HG02943 (cell line): ENCODE measurements at regions not wholly inside any gene's neighbourhood (a gene's known extent, or its start where the extent isn't known, plus 50 kb on each side); places are given as distances from the start of the nearest gene placed in this dataset.
"Not testable (repeated sequence)": the region's sequence is repeated elsewhere in the genome, so short reads cannot be mapped to it uniquely, and the experiment has no call there.

ENCODE experiments used
- ATAC-seq: cut with Tn5 transposase; IDR thresholded peaks from one replicate; pipeline ENCODE4 v1.9.1; 2021; ENCODE audit warnings: mild to moderate bottlenecking, low read depth, moderate library complexity; ENCODE audit not compliant: unreplicated experiment

DNA sequence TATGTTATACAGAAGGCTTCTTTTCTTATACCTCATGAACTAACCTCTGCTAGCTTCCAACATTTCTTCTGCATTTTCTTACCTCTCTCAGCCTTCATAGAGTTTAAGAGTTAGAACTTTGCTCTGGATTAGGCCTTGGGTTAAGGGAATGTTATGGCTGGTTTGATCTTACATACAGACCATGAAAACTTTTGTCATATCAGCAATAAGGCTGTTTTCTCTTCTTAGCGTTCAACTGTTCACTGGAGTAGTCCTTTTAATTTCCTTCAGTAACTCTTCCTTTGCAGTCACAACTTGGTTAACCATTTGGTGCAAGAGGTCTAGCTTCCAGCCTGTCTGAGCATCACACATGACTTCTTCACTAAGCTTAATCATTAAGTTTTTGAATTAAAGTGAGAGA is 329.0 kb upstream of the CCNG1 start:
- ATAC-seq = no peak

DNA sequence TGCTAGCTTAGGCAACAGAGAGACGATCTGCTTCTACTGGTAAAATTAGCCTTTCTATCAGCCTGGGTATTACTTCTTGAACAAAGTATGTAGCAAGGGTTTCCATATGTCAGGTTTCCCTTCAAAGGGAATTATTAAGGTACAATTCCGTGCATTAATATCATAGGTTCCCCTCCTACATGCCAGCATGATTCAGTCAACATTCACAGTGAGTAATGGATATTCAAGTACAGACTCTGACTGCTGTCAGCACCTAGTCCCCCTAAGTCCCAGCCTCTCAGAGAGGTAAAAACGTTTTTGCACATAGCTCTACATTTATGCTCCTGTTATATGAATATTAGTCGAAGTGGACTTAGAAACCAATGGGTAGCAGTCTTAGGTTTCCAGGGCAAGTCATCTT is 322.4 kb upstream of the CCNG1 start:
- ATAC-seq = no peak

DNA sequence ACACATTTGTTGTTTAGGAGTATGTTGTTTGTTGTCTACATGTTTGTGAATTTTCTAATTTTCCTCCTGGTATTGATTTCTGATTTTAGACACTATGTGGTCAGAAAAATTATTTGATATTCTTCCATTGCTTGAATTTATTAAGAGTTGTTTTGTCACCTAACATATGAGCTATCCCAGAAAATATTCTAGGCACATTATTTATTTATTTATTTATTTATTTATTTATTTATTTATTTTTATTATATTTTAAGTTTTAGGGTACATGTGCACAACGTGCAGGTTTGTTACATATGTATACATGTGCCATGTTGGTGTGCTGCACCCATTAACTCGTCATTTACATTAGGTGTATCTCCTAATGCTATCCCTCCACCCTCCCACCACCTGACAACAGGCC is 320.8 kb upstream of the CCNG1 start:
- ATAC-seq = not testable (repeated sequence)

DNA sequence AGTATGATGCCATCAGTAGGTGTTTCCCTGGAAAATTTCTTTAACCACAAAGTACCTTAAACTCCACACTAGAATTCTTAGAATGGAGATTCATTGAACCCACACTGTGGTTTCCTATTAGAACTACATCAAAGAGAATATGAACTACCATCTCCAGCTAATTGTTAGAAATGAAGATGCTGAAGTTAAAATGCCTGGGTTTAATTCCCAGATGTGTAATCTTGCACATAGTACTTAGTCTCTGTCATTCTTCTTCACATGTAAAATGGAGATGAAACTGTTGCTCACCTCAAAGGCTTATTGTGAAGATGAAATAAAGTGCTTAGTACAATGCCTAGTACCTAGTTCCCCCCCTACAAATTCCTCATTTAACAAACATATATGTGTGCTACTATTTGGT is 303.3 kb upstream of the CCNG1 start:
- ATAC-seq = no peak

DNA sequence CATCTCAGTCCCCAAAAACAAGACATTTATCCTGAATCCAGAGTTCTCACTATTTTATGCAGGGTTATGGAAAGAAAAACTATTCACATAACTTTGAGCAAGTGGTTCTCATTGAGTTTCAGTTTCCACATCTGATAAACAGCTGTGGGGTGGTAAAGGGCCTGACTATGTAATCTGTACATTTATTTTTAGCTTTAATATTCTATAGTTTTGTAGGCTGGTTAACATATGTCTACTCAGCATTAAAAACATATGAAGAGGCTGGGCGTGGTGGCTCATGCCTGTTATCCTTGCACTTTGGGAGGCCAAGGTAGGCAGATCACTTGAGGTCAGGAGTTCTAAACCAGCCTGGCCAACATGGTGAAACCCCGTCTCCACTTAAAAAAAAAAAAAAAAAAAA is 301.5 kb upstream of the CCNG1 start:
- ATAC-seq = no peak

DNA sequence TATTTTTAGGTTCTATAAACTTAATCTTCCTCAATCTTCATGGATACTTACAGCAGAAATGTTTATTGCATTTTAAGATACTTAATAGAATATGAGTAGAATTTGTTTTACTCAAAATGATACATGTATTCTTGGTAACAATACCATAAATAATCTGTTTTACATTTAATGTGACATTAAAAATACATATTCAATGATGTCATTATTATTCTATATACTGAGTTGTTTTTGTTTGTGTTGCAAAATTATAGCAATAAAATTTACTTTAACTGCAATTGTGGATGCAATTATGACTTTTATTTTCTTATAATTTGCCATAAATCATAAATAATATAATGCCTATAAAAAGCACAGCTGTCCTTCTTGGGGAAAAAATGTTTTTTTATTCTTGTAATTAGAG is 275.9 kb upstream of the CCNG1 start:
- ATAC-seq = no peak

DNA sequence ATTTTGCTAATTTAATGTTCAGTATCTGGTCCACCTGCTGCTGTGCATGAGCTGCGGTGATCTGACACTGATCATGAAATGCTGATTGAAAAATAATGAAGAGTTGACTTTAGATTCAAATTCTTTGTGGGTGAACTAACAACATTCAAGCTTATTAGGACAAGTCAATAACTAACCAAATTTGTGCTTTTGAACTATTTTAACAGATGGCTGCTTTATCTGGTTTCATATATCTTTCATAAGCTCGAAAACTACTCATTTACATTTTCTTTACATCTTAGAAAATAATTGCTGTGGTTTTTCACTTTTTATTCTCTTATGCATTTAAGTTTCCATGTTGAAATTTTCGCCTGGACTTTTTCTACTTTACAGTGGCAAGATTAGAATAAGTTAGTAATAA is 274.8 kb upstream of the CCNG1 start:
- ATAC-seq = no peak

DNA sequence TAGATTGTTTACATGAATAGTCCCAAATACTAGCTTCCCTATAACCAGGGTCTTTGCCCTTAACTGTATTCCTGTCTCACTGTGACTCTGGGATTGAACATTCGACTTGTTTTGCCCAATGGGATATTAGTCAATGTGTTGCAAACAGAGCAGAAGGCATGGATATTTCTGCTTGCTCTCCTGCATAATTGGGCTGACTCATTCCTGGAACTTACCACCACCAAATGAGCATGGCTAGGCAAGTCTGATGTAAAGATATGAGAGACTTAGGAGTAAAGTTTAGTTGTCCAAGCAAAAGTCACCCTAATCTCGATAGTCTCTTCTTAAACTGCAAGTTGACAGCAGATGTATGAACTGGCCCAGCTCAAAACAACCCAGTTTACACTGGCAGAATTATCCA is 273.5 kb upstream of the CCNG1 start:
- ATAC-seq = no peak

DNA sequence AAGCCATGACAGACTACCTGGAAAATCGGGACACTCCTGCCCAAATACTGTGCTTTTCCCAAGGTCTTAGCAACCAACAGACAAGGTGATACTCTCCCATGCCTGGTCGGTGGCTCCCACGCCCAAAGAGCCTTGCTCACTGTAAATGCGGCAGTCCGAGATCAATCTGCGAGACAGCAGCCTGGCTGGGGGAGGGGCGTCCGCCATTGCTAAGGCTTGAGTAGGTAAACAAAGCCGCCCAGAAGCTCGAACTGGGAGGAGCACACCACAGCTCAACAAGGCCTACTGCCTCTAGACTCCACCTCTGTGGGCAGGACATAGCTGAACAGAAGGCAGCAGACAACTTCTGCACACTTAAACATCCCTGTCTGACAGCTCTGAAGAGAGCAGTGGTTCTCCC is 272.1 kb upstream of the CCNG1 start:
- no peak for ATAC-seq

DNA sequence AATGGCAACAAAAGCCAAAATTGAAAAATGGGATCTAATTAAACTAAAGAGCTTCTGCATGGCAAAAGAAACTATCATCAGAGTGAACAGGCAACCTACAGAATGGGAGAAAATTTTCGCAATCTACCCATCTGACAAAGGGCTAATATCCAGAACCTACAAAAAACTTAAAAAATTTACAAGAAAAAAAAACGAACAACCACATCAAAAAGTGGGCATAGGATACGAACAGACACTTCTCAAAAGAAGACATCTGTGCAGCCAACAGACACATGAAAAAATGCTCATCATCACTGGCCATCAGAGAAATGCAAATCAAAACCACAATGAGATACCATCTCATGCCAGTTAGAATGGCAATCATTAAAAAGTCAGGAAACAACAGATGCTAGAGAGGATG is 267.2 kb upstream of the CCNG1 start:
- not testable (repeated sequence) for ATAC-seq

DNA sequence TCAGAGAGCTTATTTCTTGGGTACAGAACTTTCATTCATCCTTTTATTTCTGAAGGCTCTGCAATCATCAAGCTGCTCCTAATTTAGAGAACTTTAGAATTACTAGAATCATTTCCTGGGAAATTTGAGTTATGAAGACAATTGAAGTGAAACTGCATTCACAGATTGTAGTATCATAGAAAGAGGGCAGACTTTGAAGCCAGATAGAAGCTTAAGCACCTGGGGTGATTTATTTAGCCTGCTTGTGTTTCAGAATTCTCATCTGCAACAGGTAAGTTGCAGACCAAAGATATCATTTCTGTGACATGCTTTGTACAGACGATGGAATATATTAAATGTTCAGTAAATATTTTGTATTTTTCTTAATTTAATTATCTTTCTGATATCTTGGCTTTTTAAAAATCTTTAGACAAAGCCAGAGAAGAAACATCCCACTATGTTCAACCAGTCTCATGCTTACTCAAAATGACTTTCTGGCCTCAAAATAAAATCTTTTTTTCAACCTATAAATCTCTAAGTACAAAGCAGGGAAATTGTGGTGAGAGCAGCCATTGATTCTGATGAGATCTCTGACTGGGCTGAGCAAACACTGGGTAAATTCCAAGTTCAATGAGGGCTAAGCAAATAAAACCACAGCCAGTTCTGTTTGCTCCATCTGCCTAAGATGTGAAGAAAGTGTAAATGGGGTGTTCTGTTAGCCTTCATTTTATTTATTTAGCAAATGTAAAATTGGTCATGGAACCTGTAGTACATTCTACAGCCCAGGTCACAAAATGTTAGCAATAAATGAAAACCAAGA is 264.7 kb upstream of the CCNG1 start:
- no peak for ATAC-seq

DNA sequence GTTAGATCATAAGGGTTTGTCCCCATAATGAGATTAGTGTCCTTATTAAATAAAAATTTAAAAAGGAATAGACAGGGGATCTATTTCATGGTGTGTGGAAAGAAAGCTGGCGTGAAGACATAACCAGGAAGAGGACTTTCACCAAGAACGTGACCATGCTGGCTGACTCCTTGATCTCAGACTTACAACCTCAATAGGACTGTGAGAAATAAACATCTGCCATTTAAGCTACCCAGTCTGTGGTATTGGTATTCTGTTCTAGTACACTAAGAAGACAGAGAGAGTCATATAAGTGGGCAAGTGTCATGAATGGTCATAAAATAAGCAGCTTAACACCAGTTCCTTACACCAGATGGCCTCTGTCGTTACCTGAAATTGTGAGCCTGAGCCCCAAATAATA is 259.4 kb upstream of the CCNG1 start:
- no peak for ATAC-seq

DNA sequence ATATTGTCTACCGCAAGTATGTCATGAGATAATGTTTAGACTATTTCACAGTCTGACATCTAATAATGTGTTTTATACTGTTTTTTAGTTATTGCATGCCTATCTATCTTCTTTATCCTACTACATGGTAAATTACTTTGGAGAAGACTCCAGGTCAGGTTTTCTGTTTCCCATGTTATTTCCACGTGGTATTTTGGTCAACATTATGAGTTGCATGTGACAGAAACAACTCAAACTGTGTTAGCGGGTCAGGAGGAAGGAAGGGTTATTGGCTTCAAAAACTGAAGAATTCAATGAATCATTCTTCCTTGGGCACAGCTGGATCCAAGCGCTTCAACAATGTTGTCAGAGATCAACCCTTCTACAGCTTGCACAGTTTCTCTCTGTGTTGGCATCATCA is 252.1 kb upstream of the CCNG1 start:
- no peak for ATAC-seq

DNA sequence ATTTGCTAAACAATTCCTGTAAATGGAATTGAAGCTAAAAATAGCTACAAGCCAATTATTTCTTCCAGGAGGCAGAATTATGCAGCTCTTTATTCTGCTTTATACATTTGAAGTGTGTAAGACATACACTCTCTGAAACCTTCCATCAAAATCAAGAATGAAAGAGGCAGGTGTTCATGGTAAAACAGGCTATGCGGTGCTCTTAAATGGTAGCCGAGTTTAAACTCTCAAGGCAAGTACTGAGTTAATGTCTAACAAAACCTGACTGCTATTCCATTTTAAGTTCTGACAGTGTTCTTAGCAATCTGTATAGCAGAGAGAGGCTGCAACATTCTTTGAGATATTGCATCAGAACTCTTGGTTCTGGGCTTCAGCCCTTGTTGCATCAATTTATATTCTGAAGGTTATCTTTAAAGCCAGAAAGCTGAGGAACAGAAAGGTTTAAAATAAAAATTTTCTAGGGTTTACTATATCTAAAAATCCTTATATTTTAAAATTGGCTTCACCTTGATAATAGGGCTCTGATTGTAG is 248.3 kb upstream of the CCNG1 start:
- no peak for ATAC-seq

DNA sequence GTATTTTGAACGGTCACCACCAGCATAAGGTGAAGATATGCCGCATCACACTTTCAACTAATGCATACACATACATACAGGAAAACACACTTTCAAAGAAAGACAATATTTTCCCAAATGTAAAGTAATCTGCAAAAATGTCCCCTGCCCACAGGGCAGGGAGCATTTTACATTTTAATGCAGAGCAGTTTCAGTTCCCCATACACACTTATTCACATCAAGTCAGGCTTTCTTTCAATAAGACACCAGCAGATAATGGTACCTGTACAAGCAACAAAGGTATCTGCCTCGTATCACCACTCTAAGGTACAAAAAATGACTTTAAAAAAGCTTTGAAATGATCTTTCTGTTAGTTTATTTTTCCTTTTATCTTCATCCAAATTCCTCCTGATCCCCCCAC is 247.1 kb upstream of the CCNG1 start:
- no peak for ATAC-seq

DNA sequence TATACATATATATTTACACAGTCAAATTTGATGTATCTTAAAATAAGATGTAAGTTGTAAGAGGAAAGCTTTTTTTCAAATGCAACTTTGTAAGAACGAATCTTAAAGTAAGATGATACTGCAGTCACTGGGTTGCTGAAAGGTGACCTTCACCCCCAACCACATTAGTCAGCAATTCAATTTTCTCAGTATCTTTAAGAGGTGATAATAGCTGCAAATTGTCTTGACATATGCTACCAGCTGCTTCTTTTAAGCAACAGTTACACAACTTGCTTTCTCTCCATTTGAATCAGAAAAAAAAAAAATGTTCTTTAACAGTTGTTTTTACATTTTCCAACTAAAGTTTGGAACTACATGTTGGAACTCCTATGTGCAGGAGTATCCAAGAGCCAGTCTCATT is 246.6 kb upstream of the CCNG1 start:
- no peak for ATAC-seq

DNA sequence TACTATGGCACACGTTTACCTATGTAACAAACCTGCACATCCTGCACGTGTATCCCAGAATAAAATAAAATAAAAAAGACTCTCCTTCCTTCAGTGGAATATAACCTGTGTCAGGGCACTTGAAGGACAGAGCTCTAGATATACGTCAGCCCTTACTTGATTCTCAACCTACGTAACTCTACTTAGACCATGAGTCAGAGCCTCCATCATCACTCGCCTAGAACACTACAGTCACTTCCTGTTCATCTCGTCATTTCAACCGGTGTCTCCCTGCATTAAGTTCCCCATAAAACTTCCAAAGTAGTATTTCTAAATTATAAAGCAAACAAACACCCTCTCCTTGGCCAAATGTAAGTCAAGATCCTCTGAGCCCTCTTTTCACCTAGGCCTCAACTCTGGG is 243.5 kb upstream of the CCNG1 start:
- no peak for ATAC-seq

DNA sequence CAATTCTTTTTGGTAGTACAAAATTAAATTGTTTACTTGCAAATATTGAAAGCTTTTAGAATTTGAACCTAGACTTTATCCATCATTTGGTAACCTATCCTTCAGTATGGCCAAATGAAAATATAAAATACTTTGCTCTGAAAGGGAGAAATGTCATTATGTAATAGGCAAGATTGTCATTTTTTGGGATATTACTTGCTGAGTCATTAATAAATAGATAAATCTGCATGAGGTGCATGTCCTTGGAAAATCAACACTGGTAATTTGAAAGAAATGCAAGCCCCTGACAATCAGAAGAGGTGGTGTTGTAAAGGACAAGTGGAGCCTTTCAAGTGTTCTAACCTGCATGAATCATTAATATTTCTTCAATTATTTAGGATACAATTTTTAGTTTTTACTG is 231.8 kb upstream of the CCNG1 start:
- no peak for ATAC-seq

DNA sequence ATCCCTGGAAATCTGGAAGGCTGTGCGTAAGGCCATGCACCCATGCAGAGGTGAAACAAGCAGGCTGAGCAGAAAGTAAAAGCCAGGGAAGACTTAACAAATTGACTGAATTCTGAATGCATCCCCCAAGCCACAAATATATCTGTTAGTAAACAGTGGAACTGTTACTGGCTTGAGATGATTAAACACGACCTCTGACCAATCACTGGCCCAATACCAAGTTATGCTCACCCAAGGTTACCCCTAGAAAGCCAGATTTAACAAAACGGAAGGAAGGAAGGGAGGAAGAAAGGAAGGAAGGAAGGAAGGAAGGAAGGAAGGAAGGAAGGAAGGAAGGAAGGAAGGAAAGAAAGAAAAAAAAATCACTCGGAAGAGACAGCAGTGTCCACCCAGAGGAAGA is 215.8 kb upstream of the CCNG1 start:
- ATAC-seq = no peak

DNA sequence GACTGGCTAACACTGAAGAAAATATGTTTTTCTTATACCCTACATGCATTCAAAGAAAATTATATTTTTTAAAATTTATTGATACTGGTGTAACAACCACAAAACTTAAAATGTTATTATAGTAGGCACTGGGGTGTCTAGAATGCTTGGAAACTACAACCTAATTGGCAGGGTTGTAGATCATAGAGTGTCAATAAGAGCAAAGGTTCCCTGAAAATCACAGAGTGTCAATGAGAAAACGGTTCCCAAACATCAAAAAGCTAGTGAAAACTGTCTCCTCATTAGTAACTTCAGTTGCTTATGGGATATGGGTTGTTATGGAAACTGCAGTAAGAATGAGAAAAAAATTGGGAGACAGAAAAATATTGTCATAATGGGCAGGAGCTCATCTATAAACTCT is 214.4 kb upstream of the CCNG1 start:
- no peak for ATAC-seq

DNA sequence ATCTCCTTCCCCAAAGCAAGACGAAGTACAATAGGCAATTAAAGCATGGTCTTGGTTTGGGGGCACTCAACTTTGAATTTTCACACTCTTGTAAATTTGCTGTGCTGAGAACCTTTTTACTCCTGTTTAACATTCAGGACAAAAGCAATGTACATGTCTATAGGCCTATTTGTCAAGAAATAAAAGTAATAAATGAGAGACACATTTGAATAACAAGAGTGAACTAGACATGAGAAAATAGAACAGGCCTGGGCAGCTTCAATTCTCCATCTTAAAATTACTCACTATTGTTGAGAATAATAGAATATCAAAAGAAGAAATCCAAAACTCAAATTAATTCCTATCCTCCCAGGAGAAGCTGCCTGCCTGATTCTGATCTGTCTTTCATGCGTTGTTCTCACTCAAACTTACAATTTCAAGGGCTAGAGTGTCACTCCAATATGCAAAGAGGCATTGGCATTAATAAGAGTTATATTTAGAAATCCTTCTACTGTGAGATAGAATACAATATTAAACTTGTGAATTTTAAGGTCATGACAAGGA is 192.9 kb upstream of the CCNG1 start:
- ATAC-seq = no peak

DNA sequence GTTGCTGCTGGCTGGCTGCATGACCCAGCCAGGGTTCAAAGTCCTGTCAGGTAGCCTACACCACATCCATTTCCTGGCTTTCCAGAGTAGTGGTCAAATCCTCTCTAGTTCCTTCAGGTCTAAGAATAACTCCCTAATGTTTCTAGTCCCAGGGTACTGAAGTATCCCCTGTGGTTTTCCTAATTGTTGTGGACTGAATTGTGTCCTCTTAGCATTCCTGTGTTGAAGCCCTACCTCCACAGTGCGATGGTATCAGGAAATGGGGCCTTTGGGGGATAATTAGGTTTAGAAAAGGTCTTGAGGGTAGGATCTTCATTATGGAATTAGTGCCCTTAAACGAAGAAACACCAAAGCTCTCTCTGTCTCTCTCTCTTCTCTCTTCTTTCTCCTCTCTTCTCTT is 191.8 kb upstream of the CCNG1 start:
- ATAC-seq = no peak
